IPS-18c (cell line): ENCODE measurements at regions not wholly inside any gene's neighbourhood (a gene's known extent, or its start where the extent isn't known, plus 50 kb on each side); places are given as distances from the start of the nearest gene placed in this dataset.

Experiments used
- H3K4me3 ChIP-seq: 2 replicates; pipeline ENCODE4 v1.7.0; 2013; ENCODE audit warnings: low read depth, mild to moderate bottlenecking, low read length, moderate library complexity; ENCODE audit not compliant: insufficient read depth
- H3K9me3 ChIP-seq: one replicate; pipeline ENCODE4 v1.6.1; 2013; ENCODE audit warnings: mild to moderate bottlenecking, low read length, moderate library complexity; ENCODE audit not compliant: control insufficient read depth, insufficient read depth

- H3K9me3 ChIP-seq, result peaks cover 4% of the 10 kb centered on the region
- H3K4me3 ChIP-seq, result no peak overlapping the region
Measured at GRCh38 chr6:49054311-49054710, 408.7 kb downstream of the MMUT start.

- Histone ChIP-seq H3K9me3 (peaks cover 2% of the 10 kb centered on the region), H3K4me3 (no peak overlapping the region)
Measured at GRCh38 chr6:49052901-49053300, 410.2 kb downstream of the MMUT start.

GRCh38 chr6:49051281-49051680 lies 411.8 kb downstream of the MMUT start:
- Histone ChIP-seq H3K4me3 (no peak overlapping the region), H3K9me3 (no peaks in the 10 kb centered on the region)

GRCh38 chr6:49050584-49050983 lies 412.5 kb downstream of the MMUT start:
- Histone ChIP-seq H3K4me3 (no peak overlapping the region), H3K9me3 (no peaks in the 10 kb centered on the region)

DNA sequence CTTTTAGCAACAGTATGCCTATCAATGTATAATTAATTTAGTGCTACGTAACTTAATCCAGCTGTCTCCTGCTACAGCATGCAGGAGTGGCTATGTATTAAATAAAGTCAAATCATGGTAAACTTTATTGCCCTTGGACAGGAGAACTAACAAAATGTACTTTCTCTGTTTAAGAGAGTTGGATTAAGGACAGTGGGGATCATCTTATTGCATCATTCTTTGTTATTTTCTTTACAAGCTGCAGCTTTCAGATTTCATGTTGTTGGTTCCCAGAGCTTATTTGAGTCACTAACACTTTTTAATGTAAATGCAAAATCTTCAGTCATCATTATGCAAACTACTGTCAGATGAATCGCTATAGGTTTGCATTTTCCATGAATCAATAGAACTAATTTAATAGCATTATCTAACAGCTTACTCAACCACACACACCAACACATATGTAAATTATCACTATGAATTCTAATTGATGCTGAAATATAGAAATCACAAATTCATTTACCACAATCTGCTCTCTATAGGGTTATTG lies 424.7 kb downstream of the MMUT start:
- H3K9me3 ChIP-seq, result no peaks in the 10 kb centered on the region

DNA sequence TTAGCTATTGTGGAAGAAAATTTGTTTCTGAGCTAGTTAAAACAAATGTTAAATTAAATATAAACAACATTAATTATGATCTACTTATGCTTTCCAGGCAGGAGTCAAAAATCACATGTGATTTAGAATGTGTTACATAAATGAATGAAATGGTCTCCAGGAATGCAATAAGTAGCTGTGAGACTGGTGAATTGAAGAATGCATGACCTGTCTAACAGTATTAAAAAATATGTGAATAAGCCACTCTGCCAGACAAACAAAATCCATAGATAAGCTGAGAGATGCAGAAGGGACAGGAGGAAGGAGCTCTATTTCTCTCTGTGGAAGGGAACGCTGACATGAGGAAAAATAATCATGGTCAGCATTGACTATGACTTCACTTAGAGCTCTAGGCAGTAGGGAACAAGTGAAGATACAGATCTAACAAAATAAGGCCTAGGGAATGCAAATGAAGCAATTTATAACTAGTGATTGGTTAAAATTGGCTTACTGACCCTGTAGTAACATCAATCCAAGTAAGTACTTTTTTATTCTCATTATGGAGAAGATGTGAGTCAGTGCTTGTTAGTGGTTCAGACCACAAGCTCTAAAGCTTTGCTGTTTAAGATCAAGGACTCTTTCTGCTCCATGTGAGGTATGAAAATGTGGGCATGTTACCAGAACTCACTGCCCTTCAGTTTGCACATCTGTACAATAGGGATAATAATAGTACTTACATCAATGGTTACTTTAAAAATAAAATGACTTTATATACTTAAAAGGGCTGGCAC lies 432.6 kb downstream of the MMUT start:
- Histone ChIP-seq H3K9me3 (no peaks in the 10 kb centered on the region), H3K4me3 (no peak overlapping the region)

More for the DNA sequence above, 424.7 kb downstream of the MMUT start:
- H3K4me3 ChIP-seq, result no peak overlapping the region

DNA sequence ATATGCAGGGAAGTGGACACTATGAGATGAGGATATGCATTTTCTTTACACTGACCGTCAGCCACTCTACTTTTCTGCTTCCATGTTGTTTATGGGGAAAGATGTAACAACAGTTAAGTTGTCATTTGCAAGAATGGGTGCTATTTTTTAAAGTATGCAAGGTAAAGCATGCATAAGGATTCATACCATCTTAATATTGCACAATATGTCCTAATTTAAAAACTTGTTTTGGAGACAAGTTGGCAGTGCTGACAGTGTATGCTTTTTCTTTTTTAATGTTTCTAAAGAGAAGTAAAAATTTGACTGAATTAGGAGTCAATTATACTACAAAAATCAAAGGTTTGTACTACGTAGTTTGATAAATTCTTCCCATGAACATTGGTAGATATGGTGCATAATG lies 435.4 kb downstream of the MMUT start:
- H3K4me3 ChIP-seq, result no peak overlapping the region

DNA sequence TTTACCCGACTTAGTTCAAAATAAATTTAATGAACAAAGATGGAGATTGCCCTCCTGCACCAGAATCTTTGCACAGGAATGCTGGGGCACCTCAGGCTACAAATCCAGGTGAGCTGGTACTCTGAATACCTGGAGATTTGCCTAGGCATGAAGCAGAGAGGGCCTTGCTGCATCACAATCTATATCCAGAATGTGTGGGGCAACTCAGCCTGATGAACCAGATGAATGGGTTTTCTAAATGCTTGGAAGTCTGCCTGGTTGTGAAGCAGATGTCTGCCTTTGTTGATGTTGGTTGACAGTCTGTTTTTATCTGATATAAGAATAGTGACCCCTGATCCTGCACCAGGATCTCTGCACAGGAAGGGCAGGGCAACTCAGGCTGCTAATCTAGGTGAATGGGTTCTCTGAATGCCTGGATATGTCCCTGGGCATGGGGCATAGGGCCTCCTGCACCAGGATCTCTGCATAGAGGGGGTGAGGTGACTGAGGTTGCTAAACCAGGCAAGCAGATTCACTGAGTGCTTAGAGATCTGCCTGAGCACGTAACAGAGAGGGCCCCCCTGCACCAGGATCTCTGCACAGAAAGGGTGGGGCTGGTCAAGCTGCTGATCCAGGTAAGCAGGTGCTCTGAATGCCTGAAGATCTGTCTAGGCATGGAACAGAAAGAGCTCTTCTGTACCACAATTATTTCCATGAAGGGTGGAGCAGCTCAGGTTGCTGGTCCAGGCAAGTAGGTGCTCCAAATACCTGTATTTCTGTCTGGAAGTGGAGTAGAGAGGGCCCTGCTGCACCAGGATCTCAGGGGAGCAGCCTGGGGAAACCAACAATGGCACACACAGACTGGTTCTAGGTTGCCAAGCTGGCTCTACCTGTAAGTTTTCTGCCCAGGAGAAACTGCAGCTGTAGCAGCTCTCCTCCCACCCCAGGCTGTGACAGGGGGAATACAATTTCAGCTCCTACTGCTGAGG lies 437.5 kb downstream of the MMUT start:
- no peaks in the 10 kb centered on the region for H3K9me3 ChIP-seq
- no peak overlapping the region for H3K4me3 ChIP-seq

More for the DNA sequence above, 435.4 kb downstream of the MMUT start:
- H3K9me3 ChIP-seq, result no peaks in the 10 kb centered on the region

DNA sequence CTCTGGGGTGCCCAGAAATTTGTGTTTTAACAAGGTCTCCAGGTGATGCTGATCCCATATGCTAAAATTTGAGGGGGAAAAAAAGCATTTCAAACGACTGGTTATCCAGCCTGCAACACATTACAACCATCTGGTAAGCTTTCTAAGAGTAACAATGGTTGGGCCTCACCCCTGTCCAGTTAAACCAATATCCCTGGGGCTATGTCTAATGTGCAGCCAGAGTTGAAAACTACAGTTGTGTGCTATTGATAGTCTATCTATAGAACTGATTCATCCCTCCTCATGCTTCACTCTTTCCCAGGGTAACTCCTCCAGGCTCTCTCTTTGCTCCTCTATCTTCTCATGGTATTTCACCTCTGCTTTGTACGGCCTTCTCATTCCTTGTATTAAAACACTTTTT lies 458.3 kb downstream of the MMUT start:
- H3K4me3 ChIP-seq, result no peak overlapping the region

GRCh38 chr6:49003348-49003747 lies 459.7 kb downstream of the MMUT start:
- no peak overlapping the region for H3K4me3 ChIP-seq
- H3K9me3 ChIP-seq, result no peaks in the 10 kb centered on the region

More for the DNA sequence above, 458.3 kb downstream of the MMUT start:
- no peaks in the 10 kb centered on the region for H3K9me3 ChIP-seq

DNA sequence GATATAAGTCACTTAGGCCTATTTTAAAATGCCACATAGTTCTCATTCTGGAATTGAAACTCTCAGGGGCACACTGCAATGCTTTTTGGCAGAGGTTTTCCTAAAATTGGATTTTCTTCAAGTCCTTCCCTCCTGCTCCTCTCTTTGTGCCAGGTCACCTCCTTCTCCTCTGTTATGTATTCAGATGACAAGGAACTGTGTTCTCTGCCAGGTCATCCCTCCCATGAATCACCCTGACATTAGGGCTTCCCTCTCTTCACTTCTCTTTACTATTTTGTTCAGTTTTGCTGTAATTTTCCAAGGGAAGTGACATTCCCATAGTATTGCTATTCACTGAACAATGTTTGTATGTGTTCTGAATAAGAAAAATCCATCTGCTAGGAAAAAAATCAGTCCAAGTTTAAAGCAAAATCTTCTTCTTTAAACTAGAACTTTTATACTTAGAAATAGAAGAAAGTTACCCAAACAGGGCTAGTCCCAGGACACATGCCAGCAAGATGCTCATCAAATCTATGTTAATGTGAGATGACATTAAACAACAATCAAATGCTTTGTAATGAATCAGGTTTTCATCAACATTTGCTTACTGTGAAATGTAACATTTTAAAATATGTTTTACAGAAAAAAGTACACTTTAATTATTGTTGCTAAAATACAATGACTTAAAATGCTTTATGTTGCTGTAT lies 461.1 kb downstream of the MMUT start:
- Histone ChIP-seq H3K4me3 (no peak overlapping the region), H3K9me3 (no peaks in the 10 kb centered on the region)

- Histone ChIP-seq H3K9me3 (no peaks in the 10 kb centered on the region), H3K4me3 (no peak overlapping the region)
Measured at GRCh38 chr6:48998574-48998973, 464.5 kb downstream of the MMUT start.

GRCh38 chr6:48996461-48997119 lies 466.5 kb downstream of the MMUT start:
- Histone ChIP-seq H3K9me3 (no peaks in the 10 kb centered on the region), H3K4me3 (no peak overlapping the region)

DNA sequence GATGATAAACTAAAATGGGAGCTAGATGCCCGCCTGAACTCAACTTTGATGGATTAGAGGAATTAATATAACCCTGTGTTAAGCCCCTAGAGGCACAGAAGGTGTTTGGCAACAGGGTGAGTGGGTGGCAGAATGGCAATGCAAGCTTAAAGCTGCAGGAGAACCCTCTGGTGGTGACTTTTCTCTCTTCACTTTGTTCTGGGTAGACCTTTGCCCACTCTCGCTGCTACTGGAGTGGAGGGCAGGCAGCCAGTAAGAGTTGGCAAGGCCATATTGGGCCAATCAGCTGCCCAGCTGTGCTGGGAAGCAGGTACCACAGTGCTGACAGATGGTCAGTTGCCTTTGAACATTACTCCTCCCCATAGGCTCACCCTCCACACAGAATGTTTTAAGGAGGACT lies 468.2 kb downstream of the MMUT start:
- H3K9me3 ChIP-seq, result no peaks in the 10 kb centered on the region
- H3K4me3 ChIP-seq, result no peak overlapping the region

DNA sequence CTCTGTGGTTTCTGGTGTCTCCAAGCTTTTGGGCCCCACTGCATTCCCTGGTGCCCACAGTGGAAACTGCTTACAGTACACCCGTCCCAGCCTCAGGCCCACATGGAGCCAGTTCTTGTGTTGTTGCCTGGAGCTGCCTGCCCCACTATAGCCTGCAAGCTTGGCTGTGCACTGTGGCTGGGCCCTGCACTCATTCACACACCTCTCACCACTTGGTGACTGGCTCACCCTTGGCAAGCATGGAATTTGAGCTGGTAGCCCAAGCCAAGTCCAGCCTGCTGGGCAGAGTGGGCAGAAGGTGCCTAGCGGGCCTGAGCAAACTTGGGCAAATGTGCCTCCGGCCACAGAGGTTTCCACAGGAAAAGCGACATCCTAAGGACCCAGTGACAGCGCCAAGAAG lies 472.3 kb downstream of the MMUT start:
- H3K4me3 ChIP-seq, result no peak overlapping the region
- no peaks in the 10 kb centered on the region for H3K9me3 ChIP-seq

DNA sequence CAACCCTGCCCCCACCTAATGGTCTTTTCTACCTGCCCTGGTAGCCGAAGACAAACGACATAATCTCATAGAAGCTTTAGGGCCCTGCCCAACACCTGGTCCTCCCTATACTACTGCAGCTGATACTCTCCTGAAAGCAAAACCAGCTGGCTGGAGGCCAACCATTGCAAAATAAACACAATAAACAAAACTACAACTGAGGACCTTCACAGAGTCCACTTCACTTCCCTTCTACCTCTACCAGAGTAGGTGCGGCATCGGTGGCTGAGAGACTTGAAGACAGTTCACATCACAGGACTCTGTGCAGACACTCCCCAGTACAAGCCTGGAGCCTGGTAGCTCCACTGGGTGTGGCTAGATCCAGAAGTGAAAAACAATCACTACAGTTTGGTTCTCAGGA lies 476.2 kb downstream of the MMUT start:
- Histone ChIP-seq H3K4me3 (no peak overlapping the region), H3K9me3 (peaks cover 5% of the 10 kb centered on the region)

DNA sequence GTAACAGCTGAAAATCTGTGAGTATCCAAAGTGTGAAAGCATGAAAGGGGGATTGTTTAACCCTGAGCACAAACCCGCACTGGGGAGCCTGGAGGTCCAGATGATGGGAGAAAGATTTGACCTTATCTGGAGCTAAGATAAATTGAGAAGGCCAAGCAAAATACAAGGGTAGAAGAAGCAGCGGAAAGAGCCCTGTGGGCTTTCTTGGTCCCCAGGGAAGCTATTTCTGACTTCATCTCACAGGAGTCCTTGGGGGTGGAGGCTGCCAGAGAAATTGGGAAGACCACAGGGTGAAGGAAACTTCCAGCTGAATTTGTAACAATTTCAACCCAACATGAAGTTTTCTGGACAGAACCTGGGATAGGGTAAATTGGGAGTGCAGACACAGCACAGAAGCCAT lies 476.9 kb downstream of the MMUT start:
- H3K4me3 ChIP-seq, result no peak overlapping the region
- peaks cover 5% of the 10 kb centered on the region for H3K9me3 ChIP-seq
